SK-N-SH (cell line): ENCODE measurements at regions not wholly inside any gene's neighbourhood (a gene's known extent, or its start where the extent isn't known, plus 50 kb on each side); places are given as distances from the start of the nearest gene placed in this dataset.

ENCODE experiments used
- CTCF ChIA-PET: fragments of 300-600, 350-600 bp; formaldehyde crosslinking; extraction: SDS; loops from one replicate; lab custom pipeline; 2021; lab: Yijun Ruan, JAX
- POLR2A ChIA-PET: fragments of 350-600 bp; sonication (Branson Sonifier 250); formaldehyde crosslinking; extraction: SDS; loops from one replicate; lab custom pipeline; 2020; ENCODE audit warnings: antibody characterized with exemption, inconsistent platforms; lab: Yijun Ruan, JAX
- DNase-seq: peaks from one replicate; pipeline ENCODE4 v3.0.0; 2012
- H2AFZ ChIP-seq: fragments of 200-600 bp; sonication (generic); 2 replicates; pipeline ENCODE4 v1.8.1; 2016; ENCODE audit warnings: antibody characterized with exemption, mild to moderate bottlenecking, low read depth
- H3F3A ChIP-seq: fragments of 200-600 bp; sonication (generic); replicated peaks from 2 replicates; pipeline ENCODE3; 2016; ENCODE audit warnings: antibody characterized with exemption, mild to moderate bottlenecking; ENCODE audit not compliant: insufficient read depth
- H3K27ac ChIP-seq, 2 experiments: fragments of 200-500 bp in 1 of 2; fragments of 200-600 bp in 1 of 2; sonication (Bioruptor generic) in 1 of 2; sonication (generic), shearing (Covaris generic) in 1 of 2; 2 replicates each; pipeline versions ENCODE4 v1.5.1 to v1.6.1; 2014 to 2016; ENCODE audit warnings: low read depth in 2 of 2, inconsistent platforms in 1 of 2, low read length in 1 of 2, mild to moderate bottlenecking in 1 of 2, mixed read lengths in 1 of 2
- H3K27me3 ChIP-seq: fragments of 200-600 bp; sonication (generic), shearing (Covaris generic); 2 replicates; pipeline ENCODE4 v1.6.1; 2016; ENCODE audit warnings: mixed run types; ENCODE audit not compliant: insufficient read depth
- H3K36me3 ChIP-seq, 2 experiments: fragments of 200-500 bp in 1 of 2; fragments of 200-600 bp in 1 of 2; sonication (Bioruptor generic) in 1 of 2; sonication (generic) in 1 of 2; replicated peaks in 1 of 2; 2 replicates each; pipeline versions ENCODE3 to v1.5.1; 2014 to 2016; ENCODE audit warnings: low read length in 1 of 2, mild to moderate bottlenecking in 1 of 2; ENCODE audit not compliant: insufficient read depth in 2 of 2, control insufficient read depth in 1 of 2
- H3K4me1 ChIP-seq, 2 experiments: fragments of 200-500 bp in 1 of 2; fragments of 200-600 bp in 1 of 2; sonication (Bioruptor generic) in 1 of 2; sonication (generic), shearing (Covaris generic) in 1 of 2; 2 replicates each; pipeline versions ENCODE4 v1.5.1 to v1.6.1; 2014 to 2016; ENCODE audit warnings: low read depth in 1 of 2, low read length in 1 of 2, mixed run types in 1 of 2; ENCODE audit not compliant: insufficient read depth in 2 of 2, control insufficient read depth in 1 of 2
- H3K4me2 ChIP-seq: fragments of 200-600 bp; sonication (generic), shearing (Covaris generic); 2 replicates; pipeline ENCODE4 v1.6.1; 2017; ENCODE audit warnings: mixed run types
- H3K4me3 ChIP-seq, 2 experiments: fragments of 200-500 bp in 1 of 2; fragments of 200-600 bp in 1 of 2; sonication (Bioruptor generic) in 1 of 2; sonication (generic), shearing (Covaris generic) in 1 of 2; 2 replicates each; pipeline versions ENCODE4 v1.5.1 to v1.8.1; 2014 to 2016; ENCODE audit warnings: low read depth in 2 of 2, inconsistent platforms in 1 of 2, low read length in 1 of 2, mild to moderate bottlenecking in 1 of 2, mixed read lengths in 1 of 2, moderate library complexity in 1 of 2
- H3K79me2 ChIP-seq: fragments of 200-600 bp; sonication (generic); 2 replicates; pipeline ENCODE4 v1.8.1; 2017; ENCODE audit warnings: mild to moderate bottlenecking; ENCODE audit not compliant: insufficient read depth
- H3K9ac ChIP-seq: fragments of 200-600 bp; sonication (generic); 2 replicates; pipeline ENCODE4 v1.6.1; 2017; ENCODE audit warnings: mixed run types
- H3K9me2 ChIP-seq: fragments of 200-600 bp; sonication (generic); 2 replicates; pipeline ENCODE4 v1.6.1; 2017; ENCODE audit warnings: mixed run types
- H3K9me3 ChIP-seq: fragments of 200-600 bp; sonication (generic); 2 replicates; pipeline ENCODE4 v1.6.1; 2017; ENCODE audit warnings: mixed run types, mild to moderate bottlenecking, moderate library complexity
- H4K20me1 ChIP-seq: fragments of 200-600 bp; sonication (generic); 2 replicates; pipeline ENCODE4 v1.6.1; 2017; ENCODE audit warnings: mild to moderate bottlenecking, mixed run types; ENCODE audit not compliant: insufficient read depth
- IRF3 ChIP-seq: fragments of 150-350 bp; IDR thresholded peaks from 2 replicates; pipeline ENCODE4 v1.6.1; 2016; ENCODE audit warnings: mild to moderate bottlenecking, low read depth, low read length
- MXI1 ChIP-seq: IDR thresholded peaks from 2 replicates; pipeline ENCODE4 v1.6.1; 2012; ENCODE audit warnings: mild to moderate bottlenecking, low read depth, low read length, improper control_type of control experiment
- NRF1 ChIP-seq: IDR thresholded peaks from 2 replicates; pipeline ENCODE4 v1.6.1; 2012; ENCODE audit warnings: low read depth, mild to moderate bottlenecking, low read length
- POLR2AphosphoS5 ChIP-seq: IDR thresholded peaks from 2 replicates; pipeline ENCODE4 v1.6.1; 2012; ENCODE audit warnings: low read depth, low read length
- REST ChIP-seq: IDR thresholded peaks from 2 replicates; pipeline ENCODE4 v1.6.1; 2012; ENCODE audit warnings: mild to moderate bottlenecking, low read depth, low read length, moderate library complexity
- SMC3 ChIP-seq: IDR thresholded peaks from 2 replicates; pipeline ENCODE4 v1.6.1; 2012; ENCODE audit warnings: low read depth, low read length, improper control_type of control experiment
- TCF12 ChIP-seq: IDR thresholded peaks from 2 replicates; pipeline ENCODE4 v1.4.0; 2012
- WGBS: methylation state at CpG from one replicate; pipeline ENCODE4 v1.1.6; 2017; ENCODE audit warnings: low lambda C conversion rate; 5-methylcytosine and 5-hydroxymethylcytosine counted together
- TF ChIP-seq, protein P1 (sequence below): IDR thresholded peaks from 2 replicates; pipeline ENCODE4 v1.4.0; 2012; ENCODE audit warnings: low read depth
- TF ChIP-seq, protein P2 (sequence below): fragments of 150-350 bp; IDR thresholded peaks from 2 replicates; pipeline ENCODE4 v1.6.1; 2017; ENCODE audit warnings: antibody characterized with exemption, low read length, low read depth, borderline replicate concordance
- TF ChIP-seq, protein P3 (sequence below): IDR thresholded peaks from 2 replicates; pipeline ENCODE4 v1.4.0; 2012; ENCODE audit warnings: low read depth, borderline replicate concordance

- CTCF ChIA-PET, result no interaction called here
Measured at GRCh38 chr5:2355859-2356258, 395.6 kb downstream of the IRX2 start.

DNA sequence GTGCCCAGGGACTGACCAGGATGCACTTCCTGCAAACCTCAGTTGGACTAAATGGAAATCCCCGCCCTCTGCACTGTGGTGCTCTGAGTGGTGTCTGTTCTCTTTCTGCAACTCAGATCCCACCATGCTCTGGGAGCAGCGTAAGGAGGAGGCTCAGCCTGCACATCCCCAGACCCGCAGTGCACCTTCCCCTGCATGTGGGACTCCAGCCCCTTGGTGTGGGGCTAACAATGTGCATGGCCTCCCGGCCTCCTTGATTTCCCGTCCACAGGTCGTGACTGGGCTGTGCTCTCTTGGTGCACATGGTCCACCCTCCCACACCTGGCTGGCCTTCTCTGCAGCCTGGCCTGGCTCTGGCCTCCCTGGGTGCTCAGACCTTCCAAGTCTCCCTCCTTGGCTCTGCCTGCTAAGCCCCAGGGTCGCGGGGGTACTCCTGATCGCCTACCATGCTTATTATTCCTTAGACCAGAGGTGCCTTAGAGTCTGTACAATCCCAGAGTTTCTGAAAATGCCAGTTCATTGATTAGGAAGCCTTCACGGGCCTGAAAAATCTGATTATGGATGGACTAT, 397.5 kb downstream of the IRX2 start:
- Histone ChIP-seq H3K4me1 (no peaks in the 10 kb centered on the region), H3K4me2 (no peak overlapping the region), H3K4me3 (no peak overlapping the region), H3F3A (no peaks in the 10 kb centered on the region), H3K79me2 (no peaks in the 10 kb centered on the region), H3K9me3 (no peaks in the 10 kb centered on the region), H3K36me3 (no peaks in the 10 kb centered on the region)
- no peak for DNase-seq
- WGBS, result 8% methylated on average over 6 of the region's 10 CpGs
- TF ChIP-seq, protein P1, sequence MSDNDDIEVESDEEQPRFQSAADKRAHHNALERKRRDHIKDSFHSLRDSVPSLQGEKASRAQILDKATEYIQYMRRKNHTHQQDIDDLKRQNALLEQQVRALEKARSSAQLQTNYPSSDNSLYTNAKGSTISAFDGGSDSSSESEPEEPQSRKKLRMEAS, result no peak
- TF ChIP-seq NRF1 (no peak), IRF3 (no peak), REST (no peak), MXI1 (no peak), TCF12 (no peak)
- TF ChIP-seq, protein P2, sequence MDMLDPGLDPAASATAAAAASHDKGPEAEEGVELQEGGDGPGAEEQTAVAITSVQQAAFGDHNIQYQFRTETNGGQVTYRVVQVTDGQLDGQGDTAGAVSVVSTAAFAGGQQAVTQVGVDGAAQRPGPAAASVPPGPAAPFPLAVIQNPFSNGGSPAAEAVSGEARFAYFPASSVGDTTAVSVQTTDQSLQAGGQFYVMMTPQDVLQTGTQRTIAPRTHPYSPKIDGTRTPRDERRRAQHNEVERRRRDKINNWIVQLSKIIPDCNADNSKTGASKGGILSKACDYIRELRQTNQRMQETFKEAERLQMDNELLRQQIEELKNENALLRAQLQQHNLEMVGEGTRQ, result no peak
- TF ChIP-seq, all 33 proteins: peak for 0
- Histone ChIP-seq H3K9me2 (no peaks in the 10 kb centered on the region), H4K20me1 (no peaks in the 10 kb centered on the region), H3K27ac (no peak overlapping the region), H2AFZ (no peak overlapping the region), H3K9ac (no peak overlapping the region), H3K27me3 (no peaks in the 10 kb centered on the region)
- ChIA-PET POLR2A (no interaction called here), CTCF (no interaction called here)

More at GRCh38 chr5:2355859-2356258, 395.6 kb downstream of the IRX2 start:
- no peak overlapping the region for H3K4me3 ChIP-seq
- H3K27ac ChIP-seq, result no peak overlapping the region
- no peak overlapping the region for H3K4me2 ChIP-seq
- H4K20me1 ChIP-seq, result no peaks in the 10 kb centered on the region
- no peaks in the 10 kb centered on the region for H3F3A ChIP-seq
- no peaks in the 10 kb centered on the region for H3K9me3 ChIP-seq
- H3K79me2 ChIP-seq, result no peaks in the 10 kb centered on the region
- H3K9me2 ChIP-seq, result no peaks in the 10 kb centered on the region
- no peaks in the 10 kb centered on the region for H3K27me3 ChIP-seq
- no peaks in the 10 kb centered on the region for H3K4me1 ChIP-seq
- H3K36me3 ChIP-seq, result no peaks in the 10 kb centered on the region
- TF ChIP-seq, protein P3, sequence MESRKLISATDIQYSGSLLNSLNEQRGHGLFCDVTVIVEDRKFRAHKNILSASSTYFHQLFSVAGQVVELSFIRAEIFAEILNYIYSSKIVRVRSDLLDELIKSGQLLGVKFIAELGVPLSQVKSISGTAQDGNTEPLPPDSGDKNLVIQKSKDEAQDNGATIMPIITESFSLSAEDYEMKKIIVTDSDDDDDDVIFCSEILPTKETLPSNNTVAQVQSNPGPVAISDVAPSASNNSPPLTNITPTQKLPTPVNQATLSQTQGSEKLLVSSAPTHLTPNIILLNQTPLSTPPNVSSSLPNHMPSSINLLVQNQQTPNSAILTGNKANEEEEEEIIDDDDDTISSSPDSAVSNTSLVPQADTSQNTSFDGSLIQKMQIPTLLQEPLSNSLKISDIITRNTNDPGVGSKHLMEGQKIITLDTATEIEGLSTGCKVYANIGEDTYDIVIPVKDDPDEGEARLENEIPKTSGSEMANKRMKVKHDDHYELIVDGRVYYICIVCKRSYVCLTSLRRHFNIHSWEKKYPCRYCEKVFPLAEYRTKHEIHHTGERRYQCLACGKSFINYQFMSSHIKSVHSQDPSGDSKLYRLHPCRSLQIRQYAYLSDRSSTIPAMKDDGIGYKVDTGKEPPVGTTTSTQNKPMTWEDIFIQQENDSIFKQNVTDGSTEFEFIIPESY, result no peak
- no peak for TF ChIP-seq POLR2AphosphoS5
- no peak for TF ChIP-seq SMC3
- POLR2A ChIA-PET, result no interaction called here
- no peak for DNase-seq
- H3K9ac ChIP-seq, result no peak overlapping the region
- WGBS, result 3% methylated on average over 2 of the region's 2 CpGs
- no peak overlapping the region for H2AFZ ChIP-seq
